IPS DF 6.9 (cell line): ENCODE measurements at regions not wholly inside any gene's neighbourhood (a gene's known extent, or its start where the extent isn't known, plus 50 kb on each side); places are given as distances from the start of the nearest gene placed in this dataset.

Experiments
- DNase-seq: peaks from one replicate; pipeline ENCODE4 v3.0.0-alpha.2; 2013; ENCODE audit warnings: low read depth, low spot score
- H3K27ac ChIP-seq: one replicate; pipeline ENCODE4 v1.5.1; 2013; ENCODE audit warnings: low read length, control low read depth
- H3K27me3 ChIP-seq: 2 replicates; pipeline ENCODE4 v1.6.1; 2013; ENCODE audit warnings: mild to moderate bottlenecking, low read length; ENCODE audit not compliant: control insufficient read depth, insufficient read depth
- H3K36me3 ChIP-seq: 2 replicates; pipeline ENCODE4 v1.6.1; 2013; ENCODE audit warnings: low read length; ENCODE audit not compliant: control insufficient read depth, insufficient read depth
- H3K4me1 ChIP-seq: 2 replicates; pipeline ENCODE4 v1.6.1; 2013; ENCODE audit warnings: low read length; ENCODE audit not compliant: control insufficient read depth, insufficient read depth
- H3K4me3 ChIP-seq: 2 replicates; pipeline ENCODE4 v1.5.1; 2013; ENCODE audit warnings: mild to moderate bottlenecking, low read length
- H3K9me3 ChIP-seq: 2 replicates; pipeline ENCODE4 v1.6.1; 2013; ENCODE audit warnings: low read length, inconsistent platforms; ENCODE audit not compliant: control insufficient read depth, insufficient read depth
- WGBS: extraction: QIAGEN DNeasy Blood & Tissue Kit; methylation state at CpG from one replicate; pipeline ENCODE4 v1.1.7; 2013; ENCODE audit warnings: mixed read lengths, missing lambda C conversion rate; ENCODE audit not compliant: insufficient read length, insufficient coverage; 5-methylcytosine and 5-hydroxymethylcytosine counted together

GRCh38 chrX:106341823-106342222 lies 173.7 kb downstream of the PWWP3B start:
- H3K27ac ChIP-seq = no peak overlapping the region
- no peaks in the 10 kb centered on the region for H3K9me3 ChIP-seq
- DNase-seq = no peak
- no peak overlapping the region for H3K4me3 ChIP-seq
- no peaks in the 10 kb centered on the region for H3K36me3 ChIP-seq
- H3K27me3 ChIP-seq = no peaks in the 10 kb centered on the region
- WGBS = 100% methylated on average over 2 of the region's 3 CpGs
- no peaks in the 10 kb centered on the region for H3K4me1 ChIP-seq

GRCh38 chrX:106356580-106356979 lies 188.5 kb downstream of the PWWP3B start:
- Histone ChIP-seq H3K27me3 (no peaks in the 10 kb centered on the region), H3K4me1 (no peaks in the 10 kb centered on the region), H3K9me3 (no peaks in the 10 kb centered on the region), H3K4me3 (no peak overlapping the region), H3K27ac (no peak overlapping the region), H3K36me3 (no peaks in the 10 kb centered on the region)
- no peak for DNase-seq

- H3K27ac ChIP-seq = no peak overlapping the region
- no peak overlapping the region for H3K4me3 ChIP-seq
- no peak for DNase-seq
- H3K4me1 ChIP-seq = no peaks in the 10 kb centered on the region
- H3K36me3 ChIP-seq = no peaks in the 10 kb centered on the region
- H3K27me3 ChIP-seq = no peaks in the 10 kb centered on the region
- no CpG with 5 or more reads among the region's 5 CpGs for WGBS
- H3K9me3 ChIP-seq = no peaks in the 10 kb centered on the region
These were observed 195.1 kb downstream of the PWWP3B start for GRCh38 chrX:106363214-106363613.

- no peaks in the 10 kb centered on the region for H3K27me3 ChIP-seq
- no CpG with 5 or more reads among the region's 1 CpG for WGBS
These were observed 210.5 kb downstream of the PWWP3B start for GRCh38 chrX:106378616-106379015.

GRCh38 chrX:106391284-106391911 lies 220.4 kb upstream of the RADX start:
- Histone ChIP-seq H3K9me3 (no peaks in the 10 kb centered on the region), H3K4me3 (no peak overlapping the region), H3K27ac (no peak overlapping the region), H3K4me1 (no peaks in the 10 kb centered on the region), H3K36me3 (no peaks in the 10 kb centered on the region), H3K27me3 (no peaks in the 10 kb centered on the region)
- no CpG with 5 or more reads among the region's 4 CpGs for WGBS
- DNase-seq = no peak

More at GRCh38 chrX:106378616-106379015, 210.5 kb downstream of the PWWP3B start:
- H3K4me1 ChIP-seq = no peaks in the 10 kb centered on the region
- no peak for DNase-seq
- no peak overlapping the region for H3K4me3 ChIP-seq
- H3K36me3 ChIP-seq = no peaks in the 10 kb centered on the region
- no peak overlapping the region for H3K27ac ChIP-seq
- no peaks in the 10 kb centered on the region for H3K9me3 ChIP-seq

- no peaks in the 10 kb centered on the region for H3K27me3 ChIP-seq
- H3K4me1 ChIP-seq = no peaks in the 10 kb centered on the region
- H3K27ac ChIP-seq = no peak overlapping the region
- H3K36me3 ChIP-seq = no peaks in the 10 kb centered on the region
- no CpG with 5 or more reads among the region's 1 CpG for WGBS
- no peak for DNase-seq
- H3K9me3 ChIP-seq = no peaks in the 10 kb centered on the region
- no peak overlapping the region for H3K4me3 ChIP-seq
These were observed 219.4 kb upstream of the RADX start for GRCh38 chrX:106392346-106392745.

- no peaks in the 10 kb centered on the region for H3K36me3 ChIP-seq
- H3K4me3 ChIP-seq = no peak overlapping the region
- no peaks in the 10 kb centered on the region for H3K4me1 ChIP-seq
- DNase-seq = no peak
- no peak overlapping the region for H3K27ac ChIP-seq
- H3K27me3 ChIP-seq = no peaks in the 10 kb centered on the region
- H3K9me3 ChIP-seq = no peaks in the 10 kb centered on the region
These were observed 213.8 kb upstream of the RADX start for GRCh38 chrX:106397788-106398538.

- H3K36me3 ChIP-seq = no peaks in the 10 kb centered on the region
- WGBS = no CpG with 5 or more reads among the region's 10 CpGs
These were observed 209.7 kb upstream of the RADX start for GRCh38 chrX:106401965-106402559.

GRCh38 chrX:106404512-106404911 lies 207.3 kb upstream of the RADX start:
- no peak for DNase-seq
- Histone ChIP-seq H3K36me3 (no peaks in the 10 kb centered on the region), H3K9me3 (no peaks in the 10 kb centered on the region), H3K4me3 (no peak overlapping the region), H3K27ac (no peak overlapping the region), H3K4me1 (no peaks in the 10 kb centered on the region), H3K27me3 (no peaks in the 10 kb centered on the region)
- no CpG with 5 or more reads among the region's 1 CpG for WGBS

More at GRCh38 chrX:106401965-106402559, 209.7 kb upstream of the RADX start:
- no peaks in the 10 kb centered on the region for H3K4me1 ChIP-seq
- H3K9me3 ChIP-seq = no peaks in the 10 kb centered on the region
- no peak overlapping the region for H3K4me3 ChIP-seq
- no peaks in the 10 kb centered on the region for H3K27me3 ChIP-seq
- no peak for DNase-seq
- H3K27ac ChIP-seq = no peak overlapping the region

GRCh38 chrX:106415276-106415895 lies 196.4 kb upstream of the RADX start:
- no CpG with 5 or more reads among the region's 2 CpGs for WGBS
- no peaks in the 10 kb centered on the region for H3K4me1 ChIP-seq
- no peaks in the 10 kb centered on the region for H3K27me3 ChIP-seq
- no peaks in the 10 kb centered on the region for H3K9me3 ChIP-seq
- no peaks in the 10 kb centered on the region for H3K36me3 ChIP-seq
- H3K4me3 ChIP-seq = no peak overlapping the region
- H3K27ac ChIP-seq = no peak overlapping the region
- no peak for DNase-seq
